GM12873 (cell line): ENCODE measurements at regions not wholly inside any gene's neighbourhood (a gene's known extent, or its start where the extent isn't known, plus 50 kb on each side); places are given as distances from the start of the nearest gene placed in this dataset.

Experiments
- CTCF ChIP-seq: IDR thresholded peaks from 2 replicates; pipeline ENCODE4 v1.5.1; 2012; ENCODE audit warnings: low read depth, mild to moderate bottlenecking, moderate library complexity, low read length, control low read depth; ENCODE audit not compliant: insufficient read depth; ENCODE audit errors: missing control alignments

- TF ChIP-seq CTCF = no peak
Observed at GRCh38 chr16:85430523-85431421, 182.3 kb upstream of the GSE1 start.

GRCh38 chr16:85431431-85432124 lies 181.5 kb upstream of the GSE1 start:
- TF ChIP-seq CTCF = no peak

GRCh38 chr16:85432606-85433005 lies 180.5 kb upstream of the GSE1 start:
- TF ChIP-seq CTCF = no peak

GRCh38 chr16:85433477-85433876 lies 179.6 kb upstream of the GSE1 start:
- no peak for TF ChIP-seq CTCF

- no peak for TF ChIP-seq CTCF
Observed at GRCh38 chr16:85435286-85435685, 177.8 kb upstream of the GSE1 start.

GRCh38 chr16:85435700-85436099 lies 177.4 kb upstream of the GSE1 start:
- no peak for TF ChIP-seq CTCF

GRCh38 chr16:85436207-85436606 lies 176.9 kb upstream of the GSE1 start:
- TF ChIP-seq CTCF = no peak
